Glomerular endothelial cell (primary cell): ENCODE measurements at regions not wholly inside any gene's neighbourhood (a gene's known extent, or its start where the extent isn't known, plus 50 kb on each side); places are given as distances from the start of the nearest gene placed in this dataset.

ENCODE experiments used
- DNase-seq: peaks from one replicate; pipeline ENCODE4 v3.0.0-alpha.2; 2011; ENCODE audit warnings: low read depth, low spot score; ENCODE audit errors: extremely low read depth

GRCh38 chr13:110965755-110966134 lies 50.9 kb upstream of the ANKRD10 start:
- DNase-seq: no peak

- DNase-seq: no peak
These were observed 50.3 kb upstream of the ANKRD10 start for GRCh38 chr13:110965038-110965754.
